Adrenal gland (tissue), 5 donors: ENCODE measurements at regions not wholly inside any gene's neighbourhood (a gene's known extent, or its start where the extent isn't known, plus 50 kb on each side); places are given as distances from the start of the nearest gene placed in this dataset.
"Not testable (repeated sequence)": the region's sequence is repeated elsewhere in the genome, so short reads cannot be mapped to it uniquely, and the experiment has no call there.

Experiments used
- CTCF ChIP-seq, 6 experiments: fragments of 450-650 bp in 4 of 6; fragments of 200-600 bp in 2 of 6; sonication (generic) in 1 of 6; IDR thresholded peaks; 1 replicate in 5 of 6; 2 replicates in 1 of 6; pipeline versions ENCODE4 v1.5.1 to v1.8.0; 2016 to 2021; ENCODE audit warnings: antibody characterized with exemption in 6 of 6, mild to moderate bottlenecking in 2 of 6, moderate library complexity in 1 of 6
- POLR2A ChIP-seq, 2 donors: fragments of 450-650 bp; IDR thresholded peaks; one replicate each; pipeline ENCODE4 v1.6.1; 2017; ENCODE audit warnings: antibody characterized with exemption in 2 of 2, mild to moderate bottlenecking in 2 of 2, moderate library complexity in 1 of 2
- donor health status: DM: no; HTN: no; CAD: no.

GRCh38 chr1:143862722-143863121 is 109.1 kb downstream of the FAM72C start:
- not testable (repeated sequence) for TF ChIP-seq CTCF, POLR2A (IDR thresholded peaks at IDR 0.05)
